C4-2B (cell line): ENCODE measurements at regions not wholly inside any gene's neighbourhood (a gene's known extent, or its start where the extent isn't known, plus 50 kb on each side); places are given as distances from the start of the nearest gene placed in this dataset.

ENCODE experiments used
- H3K27ac ChIP-seq: fragments of 450-650 bp; 2 replicates; pipeline ENCODE4 v1.5.1; 2017
- ZFX ChIP-seq: fragments of 450-650 bp; IDR thresholded peaks from 2 replicates; pipeline ENCODE4 v1.6.1; 2017
- TF ChIP-seq, protein P1 (sequence below): fragments of 450-650 bp; conservative IDR thresholded peaks from 2 replicates; pipeline ENCODE4 v1.5.1; 2017; ENCODE audit warnings: mild to moderate bottlenecking

DNA sequence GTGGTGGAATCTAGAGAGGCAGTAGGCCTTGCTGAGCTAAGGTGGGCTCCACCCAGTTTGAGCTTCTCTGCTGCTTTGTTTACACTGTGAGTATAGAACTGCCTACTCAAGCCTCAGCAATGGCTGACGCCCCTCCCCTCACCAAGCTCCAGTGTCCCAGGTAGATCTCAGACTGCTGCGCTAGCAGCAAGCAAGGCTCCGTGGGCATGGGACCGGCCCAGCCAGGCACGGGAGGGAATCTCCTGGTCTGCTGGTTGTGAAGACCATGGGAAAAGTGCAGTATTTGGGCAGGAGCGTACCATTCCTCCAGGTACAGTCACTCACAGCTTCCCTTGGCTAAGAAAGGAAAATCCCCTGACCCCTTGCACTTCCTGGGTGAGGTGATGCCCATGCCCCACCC lies 407.1 kb downstream of the ZPLD1 start:
- H3K27ac ChIP-seq: no peak overlapping the region
- TF ChIP-seq, protein P1, sequence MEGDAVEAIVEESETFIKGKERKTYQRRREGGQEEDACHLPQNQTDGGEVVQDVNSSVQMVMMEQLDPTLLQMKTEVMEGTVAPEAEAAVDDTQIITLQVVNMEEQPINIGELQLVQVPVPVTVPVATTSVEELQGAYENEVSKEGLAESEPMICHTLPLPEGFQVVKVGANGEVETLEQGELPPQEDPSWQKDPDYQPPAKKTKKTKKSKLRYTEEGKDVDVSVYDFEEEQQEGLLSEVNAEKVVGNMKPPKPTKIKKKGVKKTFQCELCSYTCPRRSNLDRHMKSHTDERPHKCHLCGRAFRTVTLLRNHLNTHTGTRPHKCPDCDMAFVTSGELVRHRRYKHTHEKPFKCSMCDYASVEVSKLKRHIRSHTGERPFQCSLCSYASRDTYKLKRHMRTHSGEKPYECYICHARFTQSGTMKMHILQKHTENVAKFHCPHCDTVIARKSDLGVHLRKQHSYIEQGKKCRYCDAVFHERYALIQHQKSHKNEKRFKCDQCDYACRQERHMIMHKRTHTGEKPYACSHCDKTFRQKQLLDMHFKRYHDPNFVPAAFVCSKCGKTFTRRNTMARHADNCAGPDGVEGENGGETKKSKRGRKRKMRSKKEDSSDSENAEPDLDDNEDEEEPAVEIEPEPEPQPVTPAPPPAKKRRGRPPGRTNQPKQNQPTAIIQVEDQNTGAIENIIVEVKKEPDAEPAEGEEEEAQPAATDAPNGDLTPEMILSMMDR: no peak
- TF ChIP-seq ZFX: no peak

DNA sequence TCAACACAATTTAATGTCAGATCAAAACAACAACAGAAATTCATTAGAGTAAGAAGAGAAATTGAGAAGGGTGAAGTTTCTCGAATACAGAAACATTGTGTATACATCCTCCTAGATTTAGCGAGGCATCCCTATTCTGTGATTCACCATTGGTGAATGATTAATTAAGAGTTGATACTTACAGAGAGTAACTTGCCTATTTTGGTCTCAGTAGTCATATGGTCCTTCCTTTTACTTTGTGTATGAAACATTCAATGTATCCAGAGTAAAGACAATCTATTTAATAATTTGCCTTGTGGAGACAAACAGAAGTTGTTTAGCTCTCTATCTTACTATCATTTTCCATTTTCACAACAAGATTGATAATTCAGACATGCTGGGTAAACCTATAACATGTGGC lies 432.0 kb downstream of the ZPLD1 start:
- no peak overlapping the region for H3K27ac ChIP-seq
- TF ChIP-seq ZFX: no peak

DNA sequence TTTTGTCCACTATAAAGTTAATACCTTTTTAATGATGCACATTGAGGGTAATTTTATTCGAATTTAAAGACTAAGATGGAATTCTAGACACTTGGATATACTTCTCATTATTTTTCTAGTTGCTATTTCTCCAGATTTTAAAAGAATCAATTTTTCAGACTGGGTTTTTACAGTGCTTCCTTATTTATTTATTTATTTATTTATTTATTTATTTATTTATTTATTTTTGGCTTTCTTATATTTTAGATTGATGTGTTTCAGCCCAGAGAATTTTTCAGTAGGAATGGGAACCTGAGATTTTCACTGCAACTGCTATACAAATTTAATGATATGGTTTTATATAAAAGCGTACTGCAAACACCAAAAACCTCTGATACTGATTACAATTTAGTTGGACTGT lies 448.7 kb downstream of the ZPLD1 start:
- no peak overlapping the region for H3K27ac ChIP-seq
- TF ChIP-seq, protein P1: no peak

DNA sequence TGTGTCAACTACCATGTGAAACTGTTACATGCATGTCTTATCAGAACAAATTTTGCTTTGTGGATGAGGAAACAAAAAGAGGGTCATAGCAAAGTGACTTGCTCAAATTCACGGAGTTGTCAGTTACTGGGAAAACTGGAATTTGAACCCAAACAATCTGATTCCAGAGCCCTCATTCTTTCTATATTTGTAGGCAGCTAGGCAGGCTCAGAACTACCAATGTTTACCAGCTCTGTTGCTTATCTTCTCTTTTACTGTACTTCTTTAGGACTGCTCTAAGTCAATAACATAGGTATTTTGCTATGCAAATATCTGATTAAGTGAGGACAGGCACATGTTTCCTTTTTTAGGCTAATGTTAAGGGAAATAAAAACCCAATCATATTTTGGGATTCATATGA lies 450.5 kb downstream of the ZPLD1 start:
- no peak overlapping the region for H3K27ac ChIP-seq
- TF ChIP-seq ZFX: no peak
- TF ChIP-seq, protein P1: no peak

DNA sequence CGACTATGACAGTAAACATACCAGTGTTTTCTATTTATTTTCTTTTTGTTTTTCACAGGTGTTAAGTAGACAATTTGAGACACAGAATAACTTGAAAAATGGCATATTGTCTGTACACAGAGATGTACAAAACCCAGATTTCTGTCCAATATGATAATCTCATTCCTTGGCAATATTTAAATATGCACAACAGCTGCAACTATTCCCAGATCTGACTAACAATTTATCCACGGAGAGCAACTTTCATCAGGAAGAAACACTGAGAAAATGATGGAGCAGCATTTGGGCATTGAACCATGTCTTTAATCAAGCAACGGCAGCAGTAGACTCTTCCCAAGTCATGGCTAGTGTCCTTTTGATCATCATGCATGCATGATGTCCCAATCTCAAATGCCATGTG lies 452.6 kb downstream of the ZPLD1 start:
- TF ChIP-seq ZFX: no peak
- TF ChIP-seq, protein P1: no peak
- no peak overlapping the region for H3K27ac ChIP-seq

DNA sequence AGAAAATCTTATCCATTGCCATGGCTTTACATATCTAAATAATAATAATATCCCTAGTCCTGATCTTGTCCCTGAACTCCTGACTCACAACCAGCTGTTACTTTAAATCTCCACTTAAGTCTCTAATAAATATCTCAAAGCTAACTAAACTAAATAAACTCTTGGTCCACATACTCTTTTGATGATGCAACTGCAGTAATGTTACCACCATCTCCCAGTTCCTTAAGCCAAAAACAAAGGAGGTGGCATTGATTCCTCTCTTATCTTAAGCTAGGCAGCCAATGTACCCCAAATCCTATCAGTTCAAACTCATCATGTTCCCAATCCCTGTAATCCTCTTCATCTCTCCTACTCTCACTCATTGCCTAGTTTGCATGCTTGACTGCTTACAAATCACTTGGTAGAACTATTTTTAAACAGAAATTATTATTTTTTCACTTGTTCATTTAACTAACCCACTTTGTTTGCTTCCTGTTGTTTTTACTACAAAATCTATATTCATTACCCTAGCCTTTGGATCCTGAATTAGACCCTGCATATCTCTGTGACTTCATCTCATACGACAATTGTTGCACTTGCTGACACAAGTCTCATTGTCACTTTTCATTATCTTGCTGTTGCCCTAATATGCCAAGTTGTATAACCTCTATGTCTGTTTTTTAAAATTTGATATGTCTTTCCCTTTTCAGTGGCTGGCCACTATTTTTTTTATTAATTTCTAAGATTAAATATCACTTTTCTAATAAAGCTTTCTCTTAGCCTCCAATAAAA lies 462.2 kb downstream of the ZPLD1 start:
- no peak overlapping the region for H3K27ac ChIP-seq
- no peak for TF ChIP-seq ZFX
- TF ChIP-seq, protein P1: no peak

DNA sequence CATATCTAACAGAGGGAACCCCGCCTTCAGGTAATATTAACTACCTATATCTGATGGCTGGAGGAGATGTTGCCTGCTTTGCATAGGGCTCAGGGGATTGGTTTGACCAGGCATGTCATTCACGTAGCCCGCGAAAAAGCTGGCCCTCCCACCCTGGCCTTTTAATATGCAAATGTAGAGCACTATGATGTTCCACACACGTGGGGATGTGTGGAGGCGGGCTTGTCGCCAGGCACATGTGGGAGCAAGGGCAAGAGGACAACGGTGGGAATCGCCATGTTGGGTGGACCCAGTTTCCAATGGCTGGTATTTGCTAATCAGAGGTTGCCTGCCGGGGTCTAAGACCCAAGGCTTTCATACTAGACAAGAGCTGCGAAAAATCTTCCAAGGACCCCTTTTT lies 469.8 kb downstream of the ZPLD1 start:
- TF ChIP-seq, protein P1: no peak
- TF ChIP-seq ZFX: no peak
- H3K27ac ChIP-seq: no peak overlapping the region

DNA sequence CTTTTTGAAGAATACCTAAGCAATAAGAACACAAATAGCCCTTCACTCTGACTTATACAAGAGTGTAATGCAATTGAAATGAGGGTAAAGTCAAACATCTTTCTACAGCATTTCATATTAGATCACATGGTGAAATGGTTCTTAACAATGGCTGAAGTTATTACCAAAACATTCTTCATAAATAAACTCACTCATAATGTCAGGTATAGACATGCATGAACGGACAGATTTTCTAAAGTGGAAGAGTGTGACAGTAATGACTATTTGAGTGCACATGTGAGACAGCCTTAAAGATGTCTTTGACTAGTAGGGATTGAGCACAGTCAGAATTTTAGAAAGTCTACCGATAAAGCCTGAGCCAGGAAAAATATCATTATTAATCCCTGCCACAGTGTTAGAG lies 471.0 kb downstream of the ZPLD1 start:
- no peak for TF ChIP-seq ZFX
- TF ChIP-seq, protein P1: no peak
- H3K27ac ChIP-seq: no peak overlapping the region
